C4-2B (cell line): ENCODE measurements at regions not wholly inside any gene's neighbourhood (a gene's known extent, or its start where the extent isn't known, plus 50 kb on each side); places are given as distances from the start of the nearest gene placed in this dataset.

Source experiments
- ZFX ChIP-seq: fragments of 450-650 bp; IDR thresholded peaks from 2 replicates; pipeline ENCODE4 v1.6.1; 2017
- TF ChIP-seq, protein P1 (sequence below): fragments of 450-650 bp; conservative IDR thresholded peaks from 2 replicates; pipeline ENCODE4 v1.5.1; 2017; ENCODE audit warnings: mild to moderate bottlenecking

DNA sequence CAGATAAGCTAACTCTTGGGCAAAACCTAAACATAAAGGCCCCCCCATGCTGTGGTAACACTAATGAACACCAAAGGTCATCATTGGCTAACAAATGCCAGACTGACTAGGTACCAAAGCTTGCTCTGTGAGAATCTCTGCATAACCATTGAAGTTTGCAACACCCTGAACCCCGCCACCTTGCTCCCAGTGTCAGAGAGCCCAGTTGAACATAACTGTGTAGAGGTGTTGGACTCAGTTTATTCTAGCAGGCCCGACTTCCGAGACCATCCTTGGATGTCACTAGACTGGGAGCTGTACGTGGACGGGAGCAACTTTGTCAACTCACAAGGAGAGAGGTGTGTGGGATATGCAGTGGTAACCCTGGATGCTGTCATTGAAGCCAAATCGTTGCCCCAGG lies 602.2 kb downstream of the UQCRFS1 start:
- TF ChIP-seq, protein P1, sequence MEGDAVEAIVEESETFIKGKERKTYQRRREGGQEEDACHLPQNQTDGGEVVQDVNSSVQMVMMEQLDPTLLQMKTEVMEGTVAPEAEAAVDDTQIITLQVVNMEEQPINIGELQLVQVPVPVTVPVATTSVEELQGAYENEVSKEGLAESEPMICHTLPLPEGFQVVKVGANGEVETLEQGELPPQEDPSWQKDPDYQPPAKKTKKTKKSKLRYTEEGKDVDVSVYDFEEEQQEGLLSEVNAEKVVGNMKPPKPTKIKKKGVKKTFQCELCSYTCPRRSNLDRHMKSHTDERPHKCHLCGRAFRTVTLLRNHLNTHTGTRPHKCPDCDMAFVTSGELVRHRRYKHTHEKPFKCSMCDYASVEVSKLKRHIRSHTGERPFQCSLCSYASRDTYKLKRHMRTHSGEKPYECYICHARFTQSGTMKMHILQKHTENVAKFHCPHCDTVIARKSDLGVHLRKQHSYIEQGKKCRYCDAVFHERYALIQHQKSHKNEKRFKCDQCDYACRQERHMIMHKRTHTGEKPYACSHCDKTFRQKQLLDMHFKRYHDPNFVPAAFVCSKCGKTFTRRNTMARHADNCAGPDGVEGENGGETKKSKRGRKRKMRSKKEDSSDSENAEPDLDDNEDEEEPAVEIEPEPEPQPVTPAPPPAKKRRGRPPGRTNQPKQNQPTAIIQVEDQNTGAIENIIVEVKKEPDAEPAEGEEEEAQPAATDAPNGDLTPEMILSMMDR = no peak
- TF ChIP-seq ZFX = no peak
